ENCODE measurements at regions not wholly inside any gene's neighbourhood (a gene's known extent, or its start where the extent isn't known, plus 50 kb on each side); places are given as distances from the start of the nearest gene placed in this dataset.

GRCh38 chr11:20293531-20293930 lies 70.0 kb upstream of the HTATIP2 start:
- TF ChIP-seq CTCF (IDR thresholded peaks at IDR 0.05) (no peak), POLR2A (IDR thresholded peaks at IDR 0.05) (no peak)
